Thyroid gland (tissue), 4 donors: ENCODE measurements at regions not wholly inside any gene's neighbourhood (a gene's known extent, or its start where the extent isn't known, plus 50 kb on each side); places are given as distances from the start of the nearest gene placed in this dataset.

Source experiments
- POLR2A ChIP-seq, 2 donors: fragments of 450-650 bp; IDR thresholded peaks; one replicate each; pipeline ENCODE4 v1.6.1; 2017; ENCODE audit warnings: antibody characterized with exemption in 2 of 2, mild to moderate bottlenecking in 2 of 2, moderate library complexity in 1 of 2
- TF ChIP-seq, protein P1 (sequence below), 6 experiments: fragments of 200-600 bp in 3 of 6; fragments of 450-650 bp in 3 of 6; sonication (generic) in 3 of 6; IDR thresholded peaks; one replicate each; pipeline ENCODE4 v1.5.1; 2016 to 2019; ENCODE audit warnings: antibody characterized with exemption in 6 of 6, mild to moderate bottlenecking in 2 of 6, inconsistent platforms in 1 of 6, moderate library complexity in 1 of 6

DNA sequence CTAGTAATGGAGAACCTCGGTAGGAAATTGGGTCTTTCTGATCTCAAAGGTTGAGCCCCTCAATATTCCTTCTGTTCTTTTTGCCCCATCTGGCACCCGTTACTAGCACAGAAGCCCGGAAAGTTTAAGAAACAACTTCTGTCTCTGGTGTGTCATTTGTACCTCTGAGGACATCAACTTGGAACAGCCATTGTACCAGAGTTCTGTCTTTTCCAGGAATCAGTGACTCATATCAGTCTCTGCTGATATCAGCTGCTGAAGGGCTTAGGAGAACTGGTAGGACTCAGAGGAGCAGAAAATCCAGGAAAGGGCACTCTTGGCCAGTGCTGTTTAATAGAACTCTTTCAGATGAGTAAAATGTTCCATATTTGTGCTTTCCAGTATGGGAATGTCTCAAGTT, 78.3 kb upstream of the CHD6 start:
- TF ChIP-seq, protein P1, sequence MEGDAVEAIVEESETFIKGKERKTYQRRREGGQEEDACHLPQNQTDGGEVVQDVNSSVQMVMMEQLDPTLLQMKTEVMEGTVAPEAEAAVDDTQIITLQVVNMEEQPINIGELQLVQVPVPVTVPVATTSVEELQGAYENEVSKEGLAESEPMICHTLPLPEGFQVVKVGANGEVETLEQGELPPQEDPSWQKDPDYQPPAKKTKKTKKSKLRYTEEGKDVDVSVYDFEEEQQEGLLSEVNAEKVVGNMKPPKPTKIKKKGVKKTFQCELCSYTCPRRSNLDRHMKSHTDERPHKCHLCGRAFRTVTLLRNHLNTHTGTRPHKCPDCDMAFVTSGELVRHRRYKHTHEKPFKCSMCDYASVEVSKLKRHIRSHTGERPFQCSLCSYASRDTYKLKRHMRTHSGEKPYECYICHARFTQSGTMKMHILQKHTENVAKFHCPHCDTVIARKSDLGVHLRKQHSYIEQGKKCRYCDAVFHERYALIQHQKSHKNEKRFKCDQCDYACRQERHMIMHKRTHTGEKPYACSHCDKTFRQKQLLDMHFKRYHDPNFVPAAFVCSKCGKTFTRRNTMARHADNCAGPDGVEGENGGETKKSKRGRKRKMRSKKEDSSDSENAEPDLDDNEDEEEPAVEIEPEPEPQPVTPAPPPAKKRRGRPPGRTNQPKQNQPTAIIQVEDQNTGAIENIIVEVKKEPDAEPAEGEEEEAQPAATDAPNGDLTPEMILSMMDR (IDR thresholded peaks at IDR 0.05) = no peak
- TF ChIP-seq POLR2A (IDR thresholded peaks at IDR 0.05) = no peak
